Fibroblast of lung (primary cell): ENCODE measurements at regions not wholly inside any gene's neighbourhood (a gene's known extent, or its start where the extent isn't known, plus 50 kb on each side); places are given as distances from the start of the nearest gene placed in this dataset.

Source experiments
- CTCF ChIP-seq, 2 donors: IDR thresholded peaks in 1 of 2; conservative IDR thresholded peaks in 1 of 2; 1 replicate in 1 of 2; 2 replicates in 1 of 2; pipeline ENCODE4 v1.5.1; 2011 to 2012; ENCODE audit warnings: low read length in 2 of 2, control low read depth in 1 of 2, inconsistent platforms in 1 of 2, low read depth in 1 of 2, mild to moderate bottlenecking in 1 of 2
- EZH2 ChIP-seq: IDR thresholded peaks from 2 replicates; pipeline ENCODE4 v1.5.1; 2012; ENCODE audit warnings: low read length, control low read depth, mild to moderate bottlenecking; ENCODE audit errors: missing control alignments

GRCh38 chr10:128952856-128953255 is 514.2 kb upstream of the MGMT start:
- TF ChIP-seq EZH2 (no peak), CTCF (conservative IDR thresholded peaks at IDR 0.05 in 1 of 2, IDR thresholded peaks at IDR 0.05 in 1 of 2; ENCODE audit: low read depth in 1 of 2, low read length in 2 of 2) (no peak)
